HL-60 (cell line): ENCODE measurements at regions not wholly inside any gene's neighbourhood (a gene's known extent, or its start where the extent isn't known, plus 50 kb on each side); places are given as distances from the start of the nearest gene placed in this dataset.

ENCODE experiments used
- CTCF ChIP-seq: IDR thresholded peaks from one replicate; pipeline ENCODE4 v1.5.1; 2011; ENCODE audit warnings: low read length, control low read depth, inconsistent platforms; ENCODE audit not compliant: insufficient read depth
- POLR2AphosphoS5 ChIP-seq: IDR thresholded peaks from 2 replicates; pipeline ENCODE4 v1.6.1; 2012; ENCODE audit warnings: low read depth

- TF ChIP-seq CTCF (no peak), POLR2AphosphoS5 (no peak)
Observed at GRCh38 chr5:154686490-154686889, 68.7 kb upstream of the LARP1 start.
